ENCODE measurements at regions not wholly inside any gene's neighbourhood (a gene's known extent, or its start where the extent isn't known, plus 50 kb on each side); places are given as distances from the start of the nearest gene placed in this dataset.

DNA sequence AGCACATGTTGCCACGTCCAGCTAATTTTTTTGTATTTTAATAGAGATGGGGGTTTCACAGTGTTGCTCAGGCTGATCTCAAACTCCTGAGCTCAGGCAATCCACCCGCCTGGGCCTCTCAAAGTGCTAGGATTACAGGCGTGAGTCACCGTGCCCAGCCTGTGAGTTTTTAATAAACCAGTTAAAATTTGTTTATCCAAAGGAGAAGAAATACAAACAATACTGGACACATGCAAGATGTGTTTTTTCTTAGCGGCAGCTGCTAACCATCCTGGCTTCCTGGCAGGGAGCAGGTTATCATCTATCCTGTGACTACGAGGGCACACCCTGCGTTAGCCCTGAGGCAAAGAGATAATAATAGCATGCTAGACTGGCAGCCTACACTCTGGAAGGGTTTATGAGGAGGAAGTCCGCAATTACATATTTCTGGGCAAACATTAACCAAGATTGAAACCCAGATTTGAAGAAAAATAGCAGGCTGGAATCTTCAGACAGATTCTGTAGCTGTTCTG, 191.4 kb downstream of the SPRY1 start:
- no peak for TF ChIP-seq NFRKB (IDR thresholded peaks at IDR 0.05)
- no peak for TF ChIP-seq FOXA1 (IDR thresholded peaks at IDR 0.05)
- peak; percentile 40; the same call in 1 of the 2 replicates for TF ChIP-seq CTBP1 (IDR thresholded peaks at IDR 0.05; ENCODE audit: borderline replicate concordance)
- CTCF ChIA-PET: interaction anchor here (3.0 kb wide), 1 partner anchor 23 kb away, joined by 19 read pairs; no protein-coding TSS in a partner anchor
- DNase-seq (ENCODE audit: extremely low spot score): peak; percentile 52
- POLR2A ChIA-PET: interaction anchor here (0.7 to 2.3 kb wide), 6 partner anchors 12 to 191 kb away, joined by 3 to 10 read pairs (median 5); partner anchors contain the start of gene SPRY1

GRCh38 chr4:123588631-123589241, 192.1 kb downstream of the SPRY1 start:
- CTCF ChIA-PET: interaction anchor here (3.0 kb wide), 1 partner anchor 24 kb away, joined by 19 read pairs; no protein-coding TSS in a partner anchor

DNA sequence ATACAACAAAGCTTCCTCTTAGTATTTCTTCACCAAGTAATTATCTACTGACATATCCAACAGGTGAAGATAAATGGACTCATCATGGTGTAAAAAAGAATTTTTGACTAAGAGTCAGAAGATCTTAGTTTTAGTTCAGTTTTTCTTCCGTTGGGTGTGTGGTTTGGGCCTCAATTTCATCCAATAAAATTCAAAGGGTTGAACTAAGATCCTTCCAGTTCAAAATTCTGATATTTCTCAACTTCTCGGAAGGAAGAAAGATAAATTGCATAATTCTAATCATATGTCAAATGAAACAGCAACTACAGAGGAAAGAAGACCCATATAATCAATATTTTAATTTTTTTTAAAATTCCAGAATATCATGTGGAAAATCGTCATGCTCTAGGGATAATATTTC, 192.7 kb downstream of the SPRY1 start:
- no peak for TF ChIP-seq BHLHE40 (IDR thresholded peaks at IDR 0.05; ENCODE audit: borderline replicate concordance)
- TF ChIP-seq FOXA1 (IDR thresholded peaks at IDR 0.05): no peak
- TF ChIP-seq TARDBP (IDR thresholded peaks at IDR 0.05): no peak
- no peak for TF ChIP-seq FOXM1 (IDR thresholded peaks at IDR 0.05; ENCODE audit: borderline replicate concordance)
- no peak for TF ChIP-seq CTBP1 (IDR thresholded peaks at IDR 0.05; ENCODE audit: borderline replicate concordance)
- TF ChIP-seq ZNF384 (IDR thresholded peaks at IDR 0.05): no peak
- no peak for TF ChIP-seq LEF1 (IDR thresholded peaks at IDR 0.05; ENCODE audit: borderline replicate concordance)
- no peak for TF ChIP-seq HDGF (IDR thresholded peaks at IDR 0.05; ENCODE audit: borderline replicate concordance)
- TF ChIP-seq, protein P1, sequence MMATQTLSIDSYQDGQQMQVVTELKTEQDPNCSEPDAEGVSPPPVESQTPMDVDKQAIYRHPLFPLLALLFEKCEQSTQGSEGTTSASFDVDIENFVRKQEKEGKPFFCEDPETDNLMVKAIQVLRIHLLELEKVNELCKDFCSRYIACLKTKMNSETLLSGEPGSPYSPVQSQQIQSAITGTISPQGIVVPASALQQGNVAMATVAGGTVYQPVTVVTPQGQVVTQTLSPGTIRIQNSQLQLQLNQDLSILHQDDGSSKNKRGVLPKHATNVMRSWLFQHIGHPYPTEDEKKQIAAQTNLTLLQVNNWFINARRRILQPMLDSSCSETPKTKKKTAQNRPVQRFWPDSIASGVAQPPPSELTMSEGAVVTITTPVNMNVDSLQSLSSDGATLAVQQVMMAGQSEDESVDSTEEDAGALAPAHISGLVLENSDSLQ (IDR thresholded peaks at IDR 0.05): no peak
- no peak for TF ChIP-seq FOXK2 (IDR thresholded peaks at IDR 0.05)
- no peak for TF ChIP-seq L3MBTL2 (conservative IDR thresholded peaks at IDR 0.05)
- no peak for TF ChIP-seq ELF4 (IDR thresholded peaks at IDR 0.05)
- TF ChIP-seq SP1 (IDR thresholded peaks at IDR 0.05): no peak
- TF ChIP-seq NFRKB (IDR thresholded peaks at IDR 0.05): no peak
- ChIA-PET CTCF (interaction anchor here (3.0 kb wide), 1 partner anchor 25 kb away, joined by 19 read pairs; no protein-coding TSS in a partner anchor), POLR2A (interaction anchor here (2.3 kb wide), 2 partner anchors 61 to 192 kb away, joined by 7 to 10 read pairs; partner anchors contain the start of gene SPRY1)
- no peak for DNase-seq (ENCODE audit: extremely low spot score)

More at GRCh38 chr4:123588631-123589241, 192.1 kb downstream of the SPRY1 start:
- TF ChIP-seq ARNT (IDR thresholded peaks at IDR 0.05) (no peak), ZNF384 (IDR thresholded peaks at IDR 0.05) (no peak), ELF4 (IDR thresholded peaks at IDR 0.05) (no peak), NFRKB (IDR thresholded peaks at IDR 0.05) (no peak), L3MBTL2 (conservative IDR thresholded peaks at IDR 0.05) (no peak), CTBP1 (IDR thresholded peaks at IDR 0.05; ENCODE audit: borderline replicate concordance) (no peak), BHLHE40 (IDR thresholded peaks at IDR 0.05; ENCODE audit: borderline replicate concordance) (no peak), HDGF (IDR thresholded peaks at IDR 0.05; ENCODE audit: borderline replicate concordance) (no peak), FOXA1 (IDR thresholded peaks at IDR 0.05) (no peak), SP1 (IDR thresholded peaks at IDR 0.05) (no peak), FOXK2 (IDR thresholded peaks at IDR 0.05) (no peak), LEF1 (IDR thresholded peaks at IDR 0.05; ENCODE audit: borderline replicate concordance) (no peak), SUZ12 (IDR thresholded peaks at IDR 0.05) (no peak), TARDBP (IDR thresholded peaks at IDR 0.05) (no peak)
- TF ChIP-seq, protein P1 (IDR thresholded peaks at IDR 0.05): no peak
- POLR2A ChIA-PET: interaction anchor here (0.6 to 2.3 kb wide), 5 partner anchors 18 to 192 kb away, joined by 3 to 10 read pairs (median 6); partner anchors contain the start of gene SPRY1
- DNase-seq (ENCODE audit: extremely low spot score): peak; percentile 20

DNA sequence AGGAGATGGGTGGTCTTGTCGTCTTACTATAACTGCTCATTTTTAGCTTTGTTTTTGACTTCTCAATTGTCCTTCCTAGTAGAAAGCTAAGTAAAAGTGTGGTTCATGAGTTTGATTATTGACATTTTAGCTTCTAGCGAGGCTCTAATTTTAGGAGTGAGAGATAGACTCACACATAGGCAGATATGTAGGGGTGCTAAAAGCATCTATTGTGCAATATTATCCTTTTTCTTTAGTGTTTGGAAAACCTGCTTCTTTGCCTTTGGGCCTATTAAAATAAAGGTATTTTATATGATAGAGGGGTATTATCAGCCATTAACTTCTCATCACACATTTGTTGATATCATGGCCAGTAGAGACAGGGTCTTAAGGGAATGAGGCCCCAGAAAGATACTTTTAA, 195.3 kb downstream of the SPRY1 start:
- TF ChIP-seq ZNF384 (IDR thresholded peaks at IDR 0.05) (no peak), L3MBTL2 (conservative IDR thresholded peaks at IDR 0.05) (no peak), SP1 (IDR thresholded peaks at IDR 0.05) (no peak), SUZ12 (IDR thresholded peaks at IDR 0.05) (no peak), FOXK2 (IDR thresholded peaks at IDR 0.05) (no peak), BHLHE40 (IDR thresholded peaks at IDR 0.05; ENCODE audit: borderline replicate concordance) (no peak)
- CTCF ChIA-PET: no interaction called here
- POLR2A ChIA-PET: no interaction called here
- DNase-seq (ENCODE audit: extremely low spot score): no peak

GRCh38 chr4:123593655-123594054, 197.1 kb downstream of the SPRY1 start:
- POLR2A ChIA-PET: no interaction called here
- DNase-seq (ENCODE audit: extremely low spot score): no peak
- CTCF ChIA-PET: no interaction called here
- TF ChIP-seq FOXA1 (IDR thresholded peaks at IDR 0.05): no peak

DNA sequence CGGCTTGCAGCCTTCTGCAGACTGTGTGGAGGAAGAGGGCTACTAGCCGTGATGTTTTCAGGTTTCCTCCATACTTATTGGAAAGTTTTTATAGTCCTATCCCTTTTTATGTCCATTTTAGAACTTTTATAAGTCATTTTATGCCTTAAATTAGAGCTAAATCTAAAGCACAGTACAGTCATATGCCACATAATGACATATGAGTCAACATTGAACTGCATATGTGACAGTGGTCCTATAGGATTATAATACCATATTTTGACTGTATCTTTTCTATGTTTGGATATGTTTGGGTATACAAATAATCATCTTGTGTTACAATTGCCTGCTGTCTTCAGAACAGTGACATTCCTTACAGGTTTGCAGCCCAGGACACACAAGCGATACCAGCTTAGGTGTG, 200.2 kb downstream of the SPRY1 start:
- DNase-seq (ENCODE audit: extremely low spot score): no peak
- CTCF ChIA-PET: no interaction called here
- TF ChIP-seq BHLHE40 (IDR thresholded peaks at IDR 0.05; ENCODE audit: borderline replicate concordance) (no peak), L3MBTL2 (conservative IDR thresholded peaks at IDR 0.05) (no peak), FOXA1 (IDR thresholded peaks at IDR 0.05) (no peak), CTBP1 (IDR thresholded peaks at IDR 0.05; ENCODE audit: borderline replicate concordance) (no peak), SUZ12 (IDR thresholded peaks at IDR 0.05) (no peak), FOXM1 (IDR thresholded peaks at IDR 0.05; ENCODE audit: borderline replicate concordance) (no peak), SP1 (IDR thresholded peaks at IDR 0.05) (no peak), ARNT (IDR thresholded peaks at IDR 0.05) (no peak), TARDBP (IDR thresholded peaks at IDR 0.05) (no peak), FOXK2 (IDR thresholded peaks at IDR 0.05) (no peak), LEF1 (IDR thresholded peaks at IDR 0.05; ENCODE audit: borderline replicate concordance) (no peak), HDGF (IDR thresholded peaks at IDR 0.05; ENCODE audit: borderline replicate concordance) (no peak), ZNF384 (IDR thresholded peaks at IDR 0.05) (no peak), NFRKB (IDR thresholded peaks at IDR 0.05) (no peak), ELF4 (IDR thresholded peaks at IDR 0.05) (no peak)
- TF ChIP-seq, protein P1 (IDR thresholded peaks at IDR 0.05): no peak
- POLR2A ChIA-PET: no interaction called here
